Daoy (cell line): ENCODE measurements at regions not wholly inside any gene's neighbourhood (a gene's known extent, or its start where the extent isn't known, plus 50 kb on each side); places are given as distances from the start of the nearest gene placed in this dataset.

Experiments used
- DNase-seq: peaks from one replicate; pipeline ENCODE4 v3.0.0-alpha.2; 2015; ENCODE audit warnings: low read depth

DNA sequence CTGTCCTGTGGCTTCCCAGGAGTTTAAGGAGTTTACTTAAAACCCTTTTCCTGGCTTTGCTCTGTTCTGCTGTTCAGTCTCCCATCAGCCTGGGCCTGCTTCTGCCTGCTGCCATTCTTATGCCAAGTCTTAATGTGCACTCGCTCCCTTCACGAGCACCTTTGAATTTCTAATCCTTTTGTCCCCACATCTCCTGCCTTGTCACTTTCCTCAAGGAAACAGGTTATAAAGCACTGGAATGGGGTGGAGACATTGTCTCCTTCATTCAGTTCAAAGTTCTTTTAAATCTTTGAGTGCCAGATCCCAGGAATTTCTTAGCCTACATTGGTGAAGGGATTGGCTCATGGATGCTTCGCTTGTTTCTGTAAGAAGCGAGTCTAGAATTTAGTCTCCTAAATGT, 87.2 kb upstream of the LIFR start:
- DNase-seq, result no peak

DNA sequence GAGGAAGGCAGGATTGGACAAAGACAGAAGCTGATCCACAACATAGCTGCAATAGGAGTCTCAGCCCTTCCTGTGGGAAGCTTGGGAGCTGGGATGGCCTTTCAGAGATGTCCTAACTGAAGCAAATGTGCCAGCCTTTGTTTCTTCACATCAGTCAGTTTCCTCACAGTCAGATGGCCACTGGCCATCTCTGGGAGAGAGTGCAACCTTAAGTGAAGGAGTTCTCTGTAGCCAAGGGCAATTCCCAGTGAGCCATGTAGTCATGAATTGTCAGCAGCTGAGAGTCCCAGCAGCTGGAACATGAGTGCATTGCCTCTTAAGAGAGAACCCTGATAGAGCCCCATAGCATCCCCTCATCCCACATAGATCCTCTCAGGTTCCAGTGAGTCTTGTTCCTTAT, 89.1 kb upstream of the LIFR start:
- no peak for DNase-seq

DNA sequence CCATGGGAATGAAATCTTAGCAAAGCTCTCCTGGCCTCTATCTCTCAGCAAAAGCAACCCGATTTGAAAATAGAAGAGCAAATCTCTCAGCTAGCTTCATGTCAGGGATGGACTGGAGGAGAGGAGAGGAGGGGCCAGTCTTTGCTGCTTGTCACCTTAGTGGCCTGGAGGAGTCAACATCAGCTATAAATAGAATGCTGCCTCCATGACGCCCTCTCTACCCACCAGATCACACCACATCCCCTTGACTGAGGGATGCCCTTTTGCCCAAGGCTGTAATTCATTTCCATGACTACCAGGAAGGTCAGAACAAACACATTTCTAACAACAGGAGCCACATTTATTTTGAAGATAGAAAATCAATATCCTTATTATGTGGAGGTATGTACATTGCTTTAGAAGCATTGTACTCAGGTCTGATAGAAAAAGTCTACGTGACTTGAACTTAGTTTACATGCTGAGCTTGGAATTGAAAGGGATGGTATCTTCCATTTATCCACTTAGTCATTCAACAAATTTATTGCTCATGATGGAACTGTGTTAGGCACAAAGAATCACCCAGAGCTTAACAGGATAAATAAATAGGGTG, 92.4 kb upstream of the LIFR start:
- DNase-seq, result no peak

DNA sequence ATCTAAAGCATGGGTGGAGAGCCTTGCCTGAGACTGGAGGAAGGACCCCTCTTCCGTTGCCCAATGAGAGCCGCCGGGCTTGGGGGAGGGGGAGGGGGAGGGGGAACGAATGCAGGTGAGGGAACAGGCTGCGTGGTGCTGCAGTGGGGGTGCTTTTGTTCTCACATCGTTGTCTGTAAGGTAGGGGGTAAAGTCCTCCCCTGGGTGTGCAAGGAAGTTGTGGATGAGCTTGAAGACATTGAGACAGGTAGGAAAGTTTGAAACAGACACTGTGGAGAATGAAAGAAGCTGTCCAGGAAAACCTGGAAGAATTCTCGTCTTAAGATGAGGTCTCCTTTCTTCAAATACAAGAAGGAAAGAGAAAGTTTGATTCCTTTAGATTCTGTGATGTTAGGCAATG, 94.1 kb upstream of the LIFR start:
- no peak for DNase-seq

DNA sequence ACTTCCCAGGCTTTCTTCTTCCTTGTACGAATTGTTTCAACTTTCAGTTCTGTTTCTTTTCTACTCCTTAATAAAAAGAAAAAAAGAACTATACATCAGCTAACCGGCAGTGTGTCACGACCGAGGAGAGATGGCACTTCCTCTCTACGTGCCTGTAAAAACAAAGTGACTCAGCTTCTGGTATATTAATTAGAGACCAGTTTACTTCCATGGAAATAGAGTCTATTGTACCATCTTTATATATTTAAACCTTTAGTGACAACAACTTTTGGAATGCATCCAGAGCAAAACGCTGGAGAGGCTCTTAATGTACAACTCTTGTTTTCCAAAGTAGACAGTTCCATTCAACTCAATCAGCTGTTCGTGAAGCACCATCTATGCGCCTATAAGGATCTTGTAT, 94.5 kb upstream of the LIFR start:
- peak; percentile 63 for DNase-seq

DNA sequence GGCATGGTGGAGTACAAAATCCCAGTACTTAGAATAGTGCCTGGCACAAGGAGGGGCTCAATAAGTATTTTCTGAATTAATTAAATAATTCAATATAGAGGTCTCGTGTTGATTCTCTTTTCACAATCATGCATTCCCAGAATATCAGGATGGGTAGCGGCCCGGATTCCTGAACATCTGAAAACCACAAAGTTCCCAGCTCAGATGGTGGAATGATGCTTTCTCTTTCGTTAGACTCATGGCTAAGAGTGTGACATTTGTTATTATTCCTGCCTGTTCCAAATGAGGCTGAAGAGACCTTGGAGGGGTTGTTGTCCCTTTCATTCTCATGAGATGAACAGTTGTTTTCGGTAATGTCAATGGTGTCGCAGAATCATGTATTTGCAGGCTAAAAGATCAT, 95.4 kb upstream of the LIFR start:
- DNase-seq, result no peak

DNA sequence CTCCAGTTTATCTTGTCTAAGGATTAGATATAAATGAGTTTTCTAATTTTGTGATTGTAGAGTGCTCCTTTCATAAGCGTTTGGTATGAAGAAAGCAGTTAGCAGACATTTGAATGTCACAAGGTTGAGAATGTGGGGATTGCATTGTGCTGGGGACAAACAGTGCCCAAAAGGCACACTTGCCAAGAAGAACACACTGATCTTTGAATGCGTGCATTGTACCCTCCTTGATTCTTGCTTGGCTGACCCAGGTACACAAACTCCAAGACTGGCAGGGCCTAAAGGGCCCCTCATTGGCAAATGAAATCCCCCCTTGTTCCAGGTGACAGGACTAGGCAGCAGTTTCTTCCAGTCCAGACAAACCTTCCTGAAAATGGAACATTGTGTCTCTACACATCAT, 96.9 kb upstream of the LIFR start:
- no peak for DNase-seq

DNA sequence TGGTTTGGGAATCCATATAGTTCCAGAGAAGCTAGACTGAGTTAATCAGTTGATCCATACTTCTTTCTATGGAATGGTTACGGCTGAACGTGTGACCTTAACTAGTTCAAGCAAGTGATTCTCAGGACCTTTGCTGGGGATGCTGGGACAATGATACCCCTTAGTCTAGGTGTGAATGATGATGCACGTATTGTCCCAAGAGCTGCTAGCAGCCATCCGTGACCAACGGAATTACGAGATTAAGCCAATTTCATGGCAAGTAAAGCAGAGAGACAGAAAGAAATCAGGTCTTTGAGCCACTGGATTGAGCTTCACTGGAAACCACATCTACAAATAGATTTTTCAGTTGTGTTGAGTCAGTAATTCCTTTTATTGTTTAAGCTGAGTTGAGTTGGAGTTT, 99.2 kb upstream of the LIFR start:
- DNase-seq, result no peak

DNA sequence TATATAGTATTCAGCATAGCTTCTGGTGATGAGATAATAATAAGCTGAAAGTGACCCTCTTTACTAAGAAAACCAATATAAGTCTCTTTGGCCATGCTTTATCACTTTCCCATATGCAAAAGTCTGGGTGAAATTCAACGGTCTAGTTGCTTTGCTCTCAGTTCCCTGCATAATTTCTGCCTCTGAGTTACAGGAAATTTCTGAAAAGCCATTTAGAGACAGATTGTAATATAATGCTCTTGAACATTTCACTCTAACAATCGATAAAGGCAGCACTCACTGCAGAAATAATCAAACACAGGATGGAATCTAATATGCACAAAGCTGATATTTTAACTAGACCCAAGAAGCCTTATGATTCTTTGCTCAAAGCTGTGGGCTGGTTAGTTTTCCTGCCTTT, 100.1 kb upstream of the LIFR start:
- no peak for DNase-seq

DNA sequence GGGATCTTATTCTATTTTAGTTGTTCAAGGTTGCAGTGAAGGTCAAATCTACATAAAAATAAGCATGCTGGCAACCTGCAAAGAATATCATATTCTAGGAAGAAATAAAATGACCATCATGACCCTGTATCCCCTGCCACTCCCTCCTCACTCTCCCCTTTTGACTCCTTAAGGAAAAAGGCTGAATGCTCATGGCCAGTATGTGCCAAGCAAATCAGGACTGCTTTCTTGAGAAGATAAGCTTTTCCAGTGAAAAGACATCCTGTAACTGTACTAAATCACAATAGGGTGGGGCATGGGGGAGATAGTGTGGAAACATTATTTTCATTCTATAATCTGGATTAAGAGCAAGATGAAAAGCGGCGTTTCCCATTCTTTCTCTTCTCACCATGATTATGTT, 100.6 kb upstream of the LIFR start:
- no peak for DNase-seq

DNA sequence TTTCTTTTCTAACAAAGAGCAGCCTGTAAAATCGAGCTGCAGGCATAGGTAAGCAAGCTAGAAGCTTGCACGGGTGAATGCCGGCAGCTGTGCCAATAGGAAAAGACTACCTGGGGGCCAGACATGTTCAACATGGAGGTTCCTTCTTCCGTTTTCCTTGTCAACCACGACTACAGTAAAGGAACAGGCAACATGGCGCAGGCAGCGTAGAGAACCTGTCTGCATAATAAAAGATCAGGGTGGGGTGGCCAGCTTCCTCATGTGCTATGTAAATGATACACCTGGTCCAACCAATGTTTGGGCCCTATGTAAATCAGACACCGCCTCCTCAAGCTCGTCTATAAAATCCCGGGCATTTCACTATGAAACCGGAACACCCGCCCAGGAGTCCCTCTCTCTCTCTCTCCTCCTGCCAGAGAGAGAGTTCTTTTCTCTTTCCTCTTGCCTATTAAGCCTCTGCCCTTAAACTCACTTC, 103.8 kb upstream of the LIFR start:
- peak; percentile 16 for DNase-seq

DNA sequence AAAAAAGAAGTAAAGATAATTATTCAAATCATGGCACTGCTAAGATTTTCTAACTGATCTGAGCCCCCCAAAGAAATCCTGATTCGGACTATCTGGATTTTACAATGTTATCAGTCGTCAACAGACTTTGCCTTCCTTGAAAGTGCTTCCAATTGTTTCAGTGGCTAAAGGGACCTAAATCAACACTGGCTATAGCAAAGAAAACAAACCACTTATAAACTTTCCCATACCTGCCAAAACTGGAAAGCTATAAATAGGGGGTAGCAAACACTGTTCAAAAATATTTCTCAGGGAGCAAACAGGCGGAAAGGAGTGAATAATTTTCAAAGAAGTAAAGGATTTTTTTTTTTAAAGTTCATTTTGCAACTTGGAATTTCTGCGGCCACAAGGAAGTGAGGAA, 105.6 kb upstream of the LIFR start:
- no peak for DNase-seq

DNA sequence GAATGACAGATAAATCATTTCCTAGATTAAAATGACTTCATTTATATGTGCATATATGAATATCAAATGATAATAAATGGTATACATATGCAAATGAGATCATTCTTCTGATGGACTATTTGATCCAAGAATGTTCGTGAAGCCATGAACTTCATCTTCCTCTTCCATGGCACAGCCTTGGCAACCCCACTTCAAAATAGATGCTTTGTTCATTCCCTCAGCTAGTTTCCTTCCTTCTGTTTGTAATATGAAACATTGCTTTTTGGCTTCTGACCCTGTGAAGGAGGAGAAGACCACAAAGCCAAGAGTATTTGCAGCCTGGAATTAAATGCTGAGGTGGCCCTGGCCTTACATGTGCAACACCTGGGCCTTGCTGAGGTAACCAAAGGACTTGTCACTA, 106.8 kb upstream of the LIFR start:
- no peak for DNase-seq

DNA sequence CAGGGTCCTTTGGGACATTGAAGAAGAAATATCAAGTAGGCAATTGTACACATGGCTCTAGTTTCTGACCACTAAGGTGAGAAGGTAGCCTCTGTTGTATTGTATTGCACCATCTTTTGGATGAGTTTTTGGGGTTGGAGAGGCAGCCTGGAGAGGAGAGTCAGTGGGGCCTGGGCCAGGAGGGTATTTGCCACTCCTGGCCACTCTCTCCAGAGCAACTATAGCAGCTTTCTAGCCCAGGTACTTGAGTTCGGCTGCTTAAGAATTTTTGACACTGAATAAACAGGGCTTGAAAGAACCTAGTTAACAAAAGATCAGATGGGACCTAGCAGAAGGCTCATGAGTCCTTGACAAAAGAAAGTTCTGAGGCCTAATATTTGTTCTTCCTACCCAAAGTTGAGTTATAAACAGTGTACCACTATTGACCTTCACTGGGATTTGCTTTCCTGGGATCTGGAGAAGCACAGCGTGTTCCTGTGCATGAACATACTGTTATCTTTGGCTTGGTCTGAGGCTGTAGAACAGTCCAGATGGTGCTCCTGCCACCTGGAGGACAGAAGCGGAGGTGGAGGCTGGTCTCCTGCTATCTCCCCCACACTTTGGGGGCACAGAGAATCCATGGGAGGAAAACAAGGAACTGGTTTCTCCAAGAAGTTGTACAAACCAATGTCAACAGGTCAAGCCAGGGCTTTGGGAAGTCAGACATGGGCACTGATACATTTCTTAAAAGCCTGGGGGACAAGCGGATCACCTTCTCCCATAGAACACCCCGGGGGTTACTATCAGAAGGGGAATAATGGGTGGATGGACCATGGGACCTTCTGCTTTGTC, 110.4 kb upstream of the LIFR start:
- peak; percentile 43 for DNase-seq

DNA sequence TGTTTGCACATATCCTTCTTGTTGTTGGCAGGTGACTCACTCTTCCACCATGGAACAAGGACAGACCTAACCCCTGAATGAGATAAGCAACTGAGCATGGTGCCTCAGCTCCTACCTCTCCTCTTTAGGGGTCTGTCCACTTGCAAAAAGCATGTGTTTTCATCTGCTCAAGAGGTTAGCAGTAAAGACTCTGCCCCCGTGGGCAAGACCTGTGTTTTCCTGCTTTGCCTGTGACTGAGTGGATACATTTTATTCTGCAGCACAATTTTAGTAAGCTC, 111.0 kb upstream of the LIFR start:
- DNase-seq, result no peak

DNA sequence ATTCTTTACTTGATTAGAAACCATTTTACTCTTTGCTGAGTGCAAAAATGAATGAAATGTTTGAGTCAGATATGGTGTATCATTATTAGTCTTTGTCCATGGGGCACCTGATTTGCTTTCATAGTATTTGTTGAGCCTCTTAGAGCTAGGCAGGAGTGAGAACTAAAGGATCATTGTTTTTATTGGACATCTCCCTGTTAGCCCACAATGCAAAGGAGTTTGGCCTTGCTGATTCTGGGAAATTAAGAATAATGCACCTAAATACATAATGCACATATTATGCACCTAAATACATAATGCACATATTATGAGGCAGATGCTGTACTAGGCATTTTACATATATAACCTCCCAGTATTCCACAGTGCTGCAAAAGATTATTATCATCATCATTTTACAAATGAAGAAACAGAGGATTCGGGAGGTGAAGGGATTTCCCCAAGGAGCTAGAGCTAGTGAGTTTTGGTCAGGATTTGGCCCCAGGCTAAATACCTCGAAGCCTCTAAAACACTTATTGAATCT, 113.0 kb upstream of the LIFR start:
- no peak for DNase-seq

DNA sequence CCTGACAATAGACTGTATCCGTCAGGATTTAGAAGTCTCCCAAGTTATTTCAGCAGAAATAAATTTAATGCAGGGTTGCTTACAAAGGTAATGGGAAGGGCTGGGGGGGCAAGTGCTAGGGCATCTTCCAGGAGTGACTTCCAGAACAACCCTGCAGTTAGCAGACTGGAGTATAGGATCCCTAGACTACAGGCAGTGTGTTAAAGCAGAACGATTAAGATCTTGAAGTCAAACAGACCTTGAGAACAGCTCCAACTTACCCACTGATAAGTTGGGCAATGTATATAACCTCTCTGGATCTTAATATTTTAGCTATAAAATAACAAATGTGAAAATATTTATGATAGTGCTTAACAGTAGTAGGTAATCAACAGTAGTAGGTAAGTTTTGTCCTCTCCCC, 113.6 kb upstream of the LIFR start:
- no peak for DNase-seq

DNA sequence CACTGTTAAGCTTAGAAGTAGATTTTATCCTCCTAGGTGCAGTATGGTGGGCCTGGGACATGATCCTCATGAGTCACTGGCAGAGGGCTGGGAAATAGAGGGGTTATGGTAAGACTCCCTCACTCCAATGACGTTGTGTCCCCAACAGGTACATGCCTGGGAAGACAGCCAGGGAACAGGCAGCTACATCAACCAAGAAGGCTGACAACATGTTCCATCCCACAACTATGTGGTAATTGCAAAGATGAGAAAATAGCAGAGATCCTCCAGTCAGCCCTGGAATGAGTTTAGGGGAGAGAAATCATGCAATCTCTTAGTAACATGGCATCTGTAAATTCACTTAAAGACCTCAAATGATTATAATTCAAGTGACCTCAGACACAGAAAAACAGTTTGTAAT, 114.4 kb upstream of the LIFR start:
- DNase-seq, result no peak

DNA sequence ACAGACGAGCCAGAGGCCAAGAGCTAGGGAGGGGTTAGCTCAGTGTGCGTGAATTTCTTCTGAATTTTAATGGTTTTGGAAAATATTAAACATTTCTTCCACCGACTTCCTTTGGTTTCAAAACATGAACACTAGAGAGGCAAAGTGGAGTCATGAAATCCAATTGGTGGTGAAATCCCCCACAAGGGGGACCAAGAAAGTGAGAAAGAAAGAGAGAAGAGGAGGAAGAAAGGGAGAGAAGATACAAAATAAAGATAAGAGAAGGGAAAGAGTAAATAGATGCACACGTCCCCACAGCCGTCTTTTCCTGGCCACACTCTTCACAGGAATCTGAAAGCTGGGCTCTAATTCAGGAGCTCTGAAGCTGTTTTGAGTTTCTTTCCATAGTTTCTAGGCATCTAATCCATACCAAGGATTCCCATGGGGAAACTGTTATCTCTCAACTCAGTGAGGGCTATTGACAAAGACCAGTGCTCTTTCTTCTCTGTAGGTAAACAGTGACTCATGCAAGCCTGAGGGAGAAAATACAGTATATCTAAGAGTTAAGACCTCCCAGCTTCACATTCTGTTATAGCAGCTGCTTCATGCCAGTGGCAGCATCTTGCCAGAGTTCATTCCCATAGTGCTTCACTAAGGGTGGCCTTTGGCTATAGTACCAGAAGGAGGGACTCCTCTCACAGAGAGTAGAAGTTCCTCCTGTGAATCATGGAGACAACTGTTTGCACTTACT, 115.8 kb upstream of the LIFR start:
- DNase-seq, result peak; percentile 47

DNA sequence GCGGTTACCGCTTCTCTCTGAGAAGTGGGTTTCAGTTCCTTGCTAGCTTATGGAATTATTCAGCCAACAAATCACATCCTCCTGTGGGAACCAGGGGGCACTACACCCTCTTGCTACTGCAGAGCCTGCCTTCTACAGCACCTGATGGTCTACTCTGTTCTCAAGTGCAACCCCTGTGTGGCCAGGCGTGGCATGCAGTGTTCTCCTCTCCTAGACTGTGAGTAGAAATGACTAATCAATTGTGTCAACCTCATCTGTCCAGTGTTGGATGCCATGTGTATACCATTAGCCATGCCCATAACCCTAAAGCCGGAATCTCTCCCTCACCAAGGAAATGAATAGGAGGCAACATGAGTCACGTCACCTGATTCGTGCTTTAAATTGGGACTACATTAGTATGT, 117.2 kb upstream of the LIFR start:
- peak; percentile 15 for DNase-seq

DNA sequence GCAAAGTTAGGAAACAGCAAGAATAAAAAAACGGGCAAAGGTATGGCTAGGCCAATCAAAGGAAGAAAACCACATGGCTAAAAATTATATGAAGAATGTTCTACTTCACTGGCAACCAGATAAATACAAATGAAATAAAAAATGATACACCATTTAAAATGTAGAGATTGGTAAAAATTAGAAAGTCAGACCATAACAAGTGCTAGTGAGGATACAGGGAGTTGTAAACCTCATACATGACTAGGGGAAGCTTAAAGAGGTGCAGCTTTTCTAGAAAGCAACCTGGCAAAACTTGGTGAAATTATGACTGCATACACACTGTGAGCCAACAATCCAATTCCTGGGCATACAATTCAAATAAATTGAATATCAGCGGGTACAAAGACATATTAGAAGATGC, 119.0 kb upstream of the LIFR start:
- no peak for DNase-seq

DNA sequence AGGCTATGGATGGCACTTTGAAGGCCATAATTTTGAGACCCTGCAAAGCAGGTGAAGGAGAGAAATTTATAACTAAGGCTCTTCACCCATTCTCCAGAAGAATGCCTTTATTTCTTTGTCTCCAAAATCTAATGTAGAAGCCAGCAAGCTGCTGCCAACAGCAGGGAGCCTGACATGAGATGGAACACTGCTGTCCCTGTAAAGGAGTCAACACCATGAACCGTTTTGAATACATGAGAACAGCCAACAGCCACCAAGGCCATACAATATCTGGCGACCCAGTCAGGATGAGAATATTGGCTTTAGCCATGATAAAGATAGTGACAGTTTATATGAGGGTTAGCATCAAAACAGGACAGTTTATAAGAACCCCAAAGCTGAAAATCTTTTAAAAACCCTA, 121.2 kb upstream of the LIFR start:
- no peak for DNase-seq

DNA sequence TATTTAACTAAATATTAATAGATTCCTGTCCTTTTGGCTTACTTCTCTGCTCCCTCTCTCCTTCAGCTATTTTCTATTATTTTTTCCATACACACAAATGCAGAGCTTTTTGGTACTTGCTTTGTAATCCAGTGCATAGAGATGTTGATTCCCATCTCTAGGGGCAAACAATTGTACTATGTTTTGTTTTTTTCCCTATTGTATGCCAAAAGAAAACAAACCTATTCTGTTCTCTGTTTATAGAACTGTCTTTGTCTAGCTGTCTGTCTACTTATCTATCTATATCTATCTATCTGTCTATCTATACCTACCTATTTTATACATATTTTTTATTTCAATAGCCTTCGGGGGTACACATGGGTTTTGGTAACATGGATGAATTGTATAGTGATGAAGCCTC, 121.6 kb upstream of the LIFR start:
- no peak for DNase-seq
